GM18867 (cell line): ENCODE measurements at regions not wholly inside any gene's neighbourhood (a gene's known extent, or its start where the extent isn't known, plus 50 kb on each side); places are given as distances from the start of the nearest gene placed in this dataset.
A peak's percentile ranks its signal among the peaks of the same experiment; 100 is the strongest.

Experiments
- ATAC-seq: cut with Tn5 transposase; IDR thresholded peaks from one replicate; pipeline ENCODE4 v1.9.1; 2021; ENCODE audit warnings: mild to moderate bottlenecking, moderate library complexity; ENCODE audit not compliant: unreplicated experiment

- ATAC-seq = no peak
Measured at GRCh38 chr15:39451121-39451688, 129.7 kb upstream of the THBS1 start.

- no peak for ATAC-seq
Measured at GRCh38 chr15:39451871-39452270, 129.0 kb upstream of the THBS1 start.

GRCh38 chr15:39453620-39454019 lies 127.3 kb upstream of the THBS1 start:
- ATAC-seq = peak; percentile 89

DNA sequence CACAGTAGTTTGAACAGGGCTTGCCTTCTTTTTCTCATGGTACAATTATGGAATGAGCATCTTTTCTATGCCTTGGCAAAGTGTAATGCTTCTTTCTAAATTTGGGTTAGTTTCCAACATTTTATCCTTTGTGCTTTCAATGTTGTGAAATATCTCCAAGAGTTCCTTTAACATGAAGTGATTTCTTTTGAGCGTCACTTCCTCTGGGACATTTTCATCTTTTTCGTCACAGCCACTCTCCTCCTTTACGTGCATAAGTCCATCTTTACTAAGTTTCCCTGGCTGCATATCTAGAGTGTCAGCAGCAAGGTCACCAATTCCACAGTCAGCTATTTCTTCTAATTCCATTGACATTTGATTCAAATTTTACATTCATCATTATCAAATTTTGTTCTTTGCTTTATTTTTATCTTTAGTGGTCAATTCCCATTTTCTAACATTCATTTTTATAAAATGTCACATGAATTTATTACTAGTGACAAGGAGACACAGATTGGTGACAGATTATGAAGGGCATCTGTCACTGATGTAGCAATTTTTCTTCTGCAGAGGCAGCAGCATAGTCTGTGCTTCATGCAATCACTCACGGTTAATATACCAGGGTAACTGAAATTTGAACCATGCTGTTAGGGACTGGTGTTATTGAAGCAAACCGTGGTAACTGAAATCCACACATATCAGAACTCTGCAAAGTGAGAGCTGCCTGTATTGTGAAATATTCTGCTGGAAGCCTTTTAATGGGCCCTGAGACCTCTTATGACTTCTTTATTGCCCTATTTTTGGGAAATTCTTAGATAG lies 126.5 kb upstream of the THBS1 start:
- no peak for ATAC-seq

DNA sequence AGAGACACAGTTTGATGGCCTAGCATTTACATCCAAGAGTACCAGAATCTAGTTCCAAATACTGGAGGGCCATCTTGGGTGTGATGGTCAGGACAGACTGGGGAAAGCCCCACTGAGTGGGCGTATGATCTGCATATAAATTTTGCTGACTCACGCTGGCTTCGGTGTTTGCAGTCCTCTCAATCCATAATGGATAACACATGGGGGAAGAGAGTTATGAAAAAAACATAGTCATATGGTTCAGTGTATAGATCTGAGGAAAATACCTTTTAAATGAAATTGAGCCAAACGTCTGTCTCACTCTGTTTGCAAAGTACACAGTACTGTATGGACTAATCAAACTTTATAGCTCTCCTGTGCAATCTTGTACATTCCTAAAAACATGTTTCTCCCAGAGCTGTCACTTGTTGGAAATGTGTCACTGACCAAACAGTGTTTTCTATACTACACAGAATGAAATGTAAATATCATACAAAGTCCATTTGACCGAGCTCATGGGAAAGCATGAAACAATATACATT lies 125.3 kb upstream of the THBS1 start:
- no peak for ATAC-seq

- no peak for ATAC-seq
Measured at GRCh38 chr15:39456159-39456558, 124.7 kb upstream of the THBS1 start.

- no peak for ATAC-seq
Measured at GRCh38 chr15:39456582-39457330, 124.1 kb upstream of the THBS1 start.

- ATAC-seq = no peak
Measured at GRCh38 chr15:39458131-39458530, 122.7 kb upstream of the THBS1 start.

DNA sequence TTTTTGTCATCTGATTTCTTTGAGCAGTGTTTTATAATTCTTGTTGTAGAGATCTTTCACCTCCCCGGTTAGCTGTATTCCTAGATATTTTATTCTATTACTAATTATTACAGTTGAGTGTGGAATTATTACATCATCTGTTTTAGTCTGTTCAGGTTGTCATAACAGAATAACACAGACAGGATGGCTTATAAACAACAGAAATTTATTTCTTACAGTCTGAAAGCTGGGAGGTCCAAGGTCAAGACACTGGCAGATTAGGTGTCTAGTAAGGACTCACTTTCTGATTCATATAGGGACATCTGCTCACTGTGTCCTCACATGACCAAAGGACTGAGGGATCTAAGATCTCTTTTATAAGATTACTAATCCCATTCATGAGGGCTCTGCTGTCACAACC lies 121.3 kb upstream of the THBS1 start:
- no peak for ATAC-seq

DNA sequence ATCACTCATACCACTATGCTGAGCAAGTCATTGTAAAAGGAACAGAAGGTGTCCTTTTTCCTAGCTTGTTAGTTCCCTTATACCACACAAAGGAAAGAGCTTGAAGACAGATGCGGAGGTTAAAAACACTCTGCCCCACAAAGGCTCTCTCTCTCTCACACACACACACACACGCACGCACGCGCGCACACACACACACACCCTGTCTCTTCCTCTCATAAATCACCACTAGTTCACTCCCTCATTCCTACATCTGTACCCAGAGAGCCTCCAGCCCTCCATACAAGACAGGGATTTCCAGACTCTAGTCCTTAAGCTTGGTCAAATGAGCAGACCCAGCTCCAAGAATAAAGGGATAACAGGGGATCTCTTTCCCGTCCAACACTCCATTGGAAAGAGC lies 120.1 kb upstream of the THBS1 start:
- ATAC-seq = no peak

- no peak for ATAC-seq
Measured at GRCh38 chr15:39461536-39462130, 119.2 kb upstream of the THBS1 start.

- no peak for ATAC-seq
Measured at GRCh38 chr15:39462691-39463090, 118.2 kb upstream of the THBS1 start.

- ATAC-seq = no peak
Measured at GRCh38 chr15:39465843-39466749, 114.8 kb upstream of the THBS1 start.

- ATAC-seq = no peak
Measured at GRCh38 chr15:39466750-39467105, 114.2 kb upstream of the THBS1 start.

DNA sequence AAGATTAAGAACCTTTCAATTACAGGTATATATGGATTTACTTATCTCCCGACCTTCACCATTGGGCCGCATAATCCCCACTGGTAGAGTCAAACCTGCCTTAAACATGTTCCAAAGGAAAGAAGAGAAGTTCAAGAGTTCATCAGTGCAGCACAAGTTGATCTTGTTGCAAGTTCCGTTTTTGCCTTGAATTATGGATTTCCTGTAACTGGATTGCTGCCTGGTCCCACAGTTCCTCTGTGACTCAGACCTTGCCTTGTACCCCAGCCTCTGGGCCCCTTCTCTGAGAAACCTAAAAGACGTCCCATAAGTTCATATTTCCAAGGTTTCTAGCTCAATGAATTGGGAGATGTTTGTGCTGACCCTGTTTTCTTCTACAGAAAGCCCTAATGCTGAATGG lies 112.5 kb upstream of the THBS1 start:
- no peak for ATAC-seq

DNA sequence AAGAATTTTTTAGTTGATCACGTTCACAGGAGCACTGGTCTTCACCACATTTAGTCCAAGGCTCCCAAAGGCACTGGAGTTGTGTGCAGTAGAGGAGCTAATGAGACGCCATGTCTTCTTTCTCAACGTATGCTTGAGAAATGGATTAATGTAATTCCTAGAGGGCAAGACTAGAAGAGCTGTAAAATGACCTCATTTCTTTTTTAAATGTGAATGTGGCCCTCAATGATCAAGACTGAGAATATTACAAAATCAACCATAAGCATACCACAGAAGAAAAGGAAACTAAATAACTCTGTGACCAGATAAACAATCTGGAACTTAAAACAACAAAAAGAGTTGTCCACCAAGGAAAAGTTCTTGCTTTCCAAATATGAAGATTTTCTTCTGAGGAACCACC lies 112.1 kb upstream of the THBS1 start:
- ATAC-seq = no peak

GRCh38 chr15:39471785-39472574 lies 108.9 kb upstream of the THBS1 start:
- no peak for ATAC-seq

GRCh38 chr15:39472621-39473297 lies 108.1 kb upstream of the THBS1 start:
- ATAC-seq = no peak

DNA sequence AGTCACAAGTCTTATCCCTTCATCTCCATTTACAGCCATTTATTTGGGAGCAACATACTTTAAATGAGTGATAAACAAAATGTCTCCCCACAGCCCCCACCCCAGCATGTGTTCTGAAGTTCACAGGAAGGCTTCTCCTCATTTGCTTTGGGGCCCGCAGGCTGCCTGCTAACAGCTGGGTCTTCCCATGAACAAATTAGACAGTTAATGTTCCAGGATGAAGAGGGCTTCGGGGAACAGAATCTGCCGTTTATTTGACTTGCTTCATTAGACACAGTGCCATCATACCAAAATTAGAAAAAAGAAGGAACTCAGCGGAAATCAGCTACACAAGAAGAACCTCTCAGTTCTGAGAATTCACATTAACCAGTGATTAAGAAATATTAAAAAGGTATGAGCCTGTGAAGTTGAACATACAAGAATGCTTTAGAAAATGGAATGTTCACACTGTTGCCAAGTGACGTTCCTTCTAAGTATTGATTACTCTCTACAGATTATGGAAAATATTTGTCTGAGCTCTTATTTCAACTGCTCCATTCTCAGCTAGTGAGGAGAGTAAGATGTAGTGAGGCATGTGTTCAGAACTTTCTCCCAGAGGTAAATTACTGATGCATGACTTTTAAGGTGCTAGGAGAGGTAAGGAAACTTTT lies 107.5 kb upstream of the THBS1 start:
- no peak for ATAC-seq
